ENCODE measurements at regions not wholly inside any gene's neighbourhood (a gene's known extent, or its start where the extent isn't known, plus 50 kb on each side); places are given as distances from the start of the nearest gene placed in this dataset.

GRCh38 chr12:93019975-93020630 is 91.0 kb upstream of the EEA1 start:
- TF ChIP-seq, protein P1, sequence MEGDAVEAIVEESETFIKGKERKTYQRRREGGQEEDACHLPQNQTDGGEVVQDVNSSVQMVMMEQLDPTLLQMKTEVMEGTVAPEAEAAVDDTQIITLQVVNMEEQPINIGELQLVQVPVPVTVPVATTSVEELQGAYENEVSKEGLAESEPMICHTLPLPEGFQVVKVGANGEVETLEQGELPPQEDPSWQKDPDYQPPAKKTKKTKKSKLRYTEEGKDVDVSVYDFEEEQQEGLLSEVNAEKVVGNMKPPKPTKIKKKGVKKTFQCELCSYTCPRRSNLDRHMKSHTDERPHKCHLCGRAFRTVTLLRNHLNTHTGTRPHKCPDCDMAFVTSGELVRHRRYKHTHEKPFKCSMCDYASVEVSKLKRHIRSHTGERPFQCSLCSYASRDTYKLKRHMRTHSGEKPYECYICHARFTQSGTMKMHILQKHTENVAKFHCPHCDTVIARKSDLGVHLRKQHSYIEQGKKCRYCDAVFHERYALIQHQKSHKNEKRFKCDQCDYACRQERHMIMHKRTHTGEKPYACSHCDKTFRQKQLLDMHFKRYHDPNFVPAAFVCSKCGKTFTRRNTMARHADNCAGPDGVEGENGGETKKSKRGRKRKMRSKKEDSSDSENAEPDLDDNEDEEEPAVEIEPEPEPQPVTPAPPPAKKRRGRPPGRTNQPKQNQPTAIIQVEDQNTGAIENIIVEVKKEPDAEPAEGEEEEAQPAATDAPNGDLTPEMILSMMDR (conservative IDR thresholded peaks at IDR 0.05; ENCODE audit: low read length) = no peak
- TF ChIP-seq EZH2phosphoT487 (IDR thresholded peaks at IDR 0.05; ENCODE audit: borderline replicate concordance) = no peak
